ENCODE measurements at regions not wholly inside any gene's neighbourhood (a gene's known extent, or its start where the extent isn't known, plus 50 kb on each side); places are given as distances from the start of the nearest gene placed in this dataset.

DNA sequence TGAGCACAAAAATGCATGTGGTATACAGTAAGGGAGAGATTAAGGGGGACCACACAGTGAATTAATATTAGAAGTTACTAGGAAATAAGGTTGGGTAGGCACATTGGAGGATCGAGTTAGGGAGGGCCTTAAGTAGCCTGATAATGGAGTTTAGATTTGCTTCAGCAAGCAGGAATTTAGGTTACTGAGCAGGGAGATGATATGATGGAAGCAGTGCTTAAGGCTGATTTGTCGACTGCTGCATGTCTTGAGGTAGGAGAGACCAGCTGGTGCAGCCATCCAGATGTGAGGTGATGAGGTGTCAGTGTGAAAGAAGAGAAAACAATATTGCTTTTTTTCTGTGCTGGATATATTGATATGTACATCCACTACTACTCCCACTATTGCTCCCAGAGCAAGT is 55.2 kb upstream of the ACTBL2 start:
- TF ChIP-seq, protein P1, sequence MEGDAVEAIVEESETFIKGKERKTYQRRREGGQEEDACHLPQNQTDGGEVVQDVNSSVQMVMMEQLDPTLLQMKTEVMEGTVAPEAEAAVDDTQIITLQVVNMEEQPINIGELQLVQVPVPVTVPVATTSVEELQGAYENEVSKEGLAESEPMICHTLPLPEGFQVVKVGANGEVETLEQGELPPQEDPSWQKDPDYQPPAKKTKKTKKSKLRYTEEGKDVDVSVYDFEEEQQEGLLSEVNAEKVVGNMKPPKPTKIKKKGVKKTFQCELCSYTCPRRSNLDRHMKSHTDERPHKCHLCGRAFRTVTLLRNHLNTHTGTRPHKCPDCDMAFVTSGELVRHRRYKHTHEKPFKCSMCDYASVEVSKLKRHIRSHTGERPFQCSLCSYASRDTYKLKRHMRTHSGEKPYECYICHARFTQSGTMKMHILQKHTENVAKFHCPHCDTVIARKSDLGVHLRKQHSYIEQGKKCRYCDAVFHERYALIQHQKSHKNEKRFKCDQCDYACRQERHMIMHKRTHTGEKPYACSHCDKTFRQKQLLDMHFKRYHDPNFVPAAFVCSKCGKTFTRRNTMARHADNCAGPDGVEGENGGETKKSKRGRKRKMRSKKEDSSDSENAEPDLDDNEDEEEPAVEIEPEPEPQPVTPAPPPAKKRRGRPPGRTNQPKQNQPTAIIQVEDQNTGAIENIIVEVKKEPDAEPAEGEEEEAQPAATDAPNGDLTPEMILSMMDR (IDR thresholded peaks at IDR 0.05; ENCODE audit: poor library complexity), result no peak
- no peak for TF ChIP-seq EZH2 (IDR thresholded peaks at IDR 0.05; ENCODE audit: borderline replicate concordance)
- TF ChIP-seq EZH2phosphoT487 (IDR thresholded peaks at IDR 0.05; ENCODE audit: low read depth, severe bottlenecking, unreplicated experiment), result no peak

Data from hepatocyte (in vitro differentiated cells).